HCT116 (cell line): ENCODE measurements at regions not wholly inside any gene's neighbourhood (a gene's known extent, or its start where the extent isn't known, plus 50 kb on each side); places are given as distances from the start of the nearest gene placed in this dataset.

Source experiments
- CEBPB ChIP-seq: IDR thresholded peaks from 2 replicates; pipeline ENCODE4 v1.6.1; 2012; ENCODE audit warnings: low read depth
- CTCF ChIP-seq, 3 experiments: fragments of 200-600 bp in 1 of 3; sonication (generic) in 1 of 3; IDR thresholded peaks in 2 of 3; conservative IDR thresholded peaks in 1 of 3; 2 replicates each; pipeline ENCODE4 v1.5.1; 2012 to 2017; ENCODE audit warnings: low read depth in 2 of 3, low read length in 2 of 3, antibody characterized with exemption in 1 of 3, borderline replicate concordance in 1 of 3, control low read depth in 1 of 3, mild to moderate bottlenecking in 1 of 3, mixed read lengths in 1 of 3, mixed run types in 1 of 3, moderate library complexity in 1 of 3; ENCODE audit not compliant: insufficient read depth in 1 of 3
- EZH2 ChIP-seq: fragments of 200-600 bp; sonication (generic); IDR thresholded peaks from 2 replicates; pipeline ENCODE4 v1.6.1; 2017; ENCODE audit warnings: antibody characterized with exemption, mixed run types
- JUND ChIP-seq: IDR thresholded peaks from 2 replicates; pipeline ENCODE4 v1.6.1; 2012
- POLR2A ChIP-seq: IDR thresholded peaks from 2 replicates; pipeline ENCODE4 v1.7.0; 2011; ENCODE audit warnings: borderline replicate concordance; ENCODE audit not compliant: insufficient read depth, insufficient read length; ENCODE audit errors: extremely low read depth
- POLR2AphosphoS5 ChIP-seq: IDR thresholded peaks from 2 replicates; pipeline ENCODE4 v1.6.1; 2011; ENCODE audit warnings: mild to moderate bottlenecking, low read depth, low read length, moderate library complexity
- RAD21 ChIP-seq: IDR thresholded peaks from 2 replicates; pipeline ENCODE4 v1.6.1; 2012; ENCODE audit warnings: low read depth, mild to moderate bottlenecking
- REST ChIP-seq: IDR thresholded peaks from 2 replicates; pipeline ENCODE4 v1.6.1; 2012; ENCODE audit warnings: low read depth
- ZFX ChIP-seq: fragments of 450-650 bp; IDR thresholded peaks from 2 replicates; pipeline ENCODE4 v1.6.1; 2017

- no peak for TF ChIP-seq REST
- no peak for TF ChIP-seq CTCF (IDR thresholded peaks at IDR 0.05 in 2 of 3, conservative IDR thresholded peaks at IDR 0.05 in 1 of 3; ENCODE audit: borderline replicate concordance in 1 of 3, insufficient read depth in 1 of 3, low read depth in 2 of 3, low read length in 2 of 3)
- no peak for TF ChIP-seq RAD21
- TF ChIP-seq EZH2: no peak
- no peak for TF ChIP-seq POLR2A
- no peak for TF ChIP-seq CEBPB
- TF ChIP-seq ZFX: no peak
- no peak for TF ChIP-seq POLR2AphosphoS5
- TF ChIP-seq JUND: no peak
Measured at GRCh38 chr1:58870298-58870676, 86.4 kb upstream of the JUN start.
